H9 (cell line): ENCODE measurements at regions not wholly inside any gene's neighbourhood (a gene's known extent, or its start where the extent isn't known, plus 50 kb on each side); places are given as distances from the start of the nearest gene placed in this dataset.

ENCODE experiments used
- DNase-seq: peaks from one replicate; pipeline ENCODE4 v3.0.0-alpha.2; 2017
- H2AFZ ChIP-seq: one replicate; pipeline ENCODE4 v1.6.1; 2013; ENCODE audit warnings: mild to moderate bottlenecking, low read length, control low read depth, moderate library complexity
- H2AK5ac ChIP-seq: 2 replicates; pipeline ENCODE4 v1.6.1; 2013; ENCODE audit warnings: low read length, control low read depth, mixed read lengths; ENCODE audit not compliant: insufficient read length
- H2BK120ac ChIP-seq: one replicate; pipeline ENCODE4 v1.6.1; 2013; ENCODE audit warnings: low read depth, mild to moderate bottlenecking, low read length, control low read depth, inconsistent platforms; ENCODE audit not compliant: poor library complexity, severe bottlenecking
- H2BK12ac ChIP-seq: 2 replicates; pipeline ENCODE4 v1.6.1; 2013; ENCODE audit warnings: low read length, control low read depth, mixed read lengths, low read depth; ENCODE audit not compliant: insufficient read length
- H2BK15ac ChIP-seq: 2 replicates; pipeline ENCODE4 v1.6.1; 2013; ENCODE audit warnings: low read depth, low read length, control low read depth
- H2BK20ac ChIP-seq: one replicate; pipeline ENCODE4 v1.6.1; 2013; ENCODE audit warnings: low read depth, mild to moderate bottlenecking, low read length, control low read depth, inconsistent platforms; ENCODE audit not compliant: poor library complexity, severe bottlenecking
- H2BK5ac ChIP-seq: 2 replicates; pipeline ENCODE4 v1.6.1; 2013; ENCODE audit warnings: low read length, control low read depth, mixed read lengths; ENCODE audit not compliant: insufficient read length
- H3K14ac ChIP-seq: 2 replicates; pipeline ENCODE4 v1.6.1; 2013; ENCODE audit warnings: low read length, control low read depth; ENCODE audit not compliant: insufficient read depth
- H3K18ac ChIP-seq: 2 replicates; pipeline ENCODE4 v1.6.1; 2013; ENCODE audit warnings: low read depth, mild to moderate bottlenecking, mixed read lengths, low read length, control low read depth; ENCODE audit not compliant: insufficient read length
- H3K23ac ChIP-seq: 2 replicates; pipeline ENCODE4 v1.6.1; 2013; ENCODE audit warnings: low read length, control low read depth, mixed read lengths, low read depth; ENCODE audit not compliant: insufficient read length
- H3K23me2 ChIP-seq: 2 replicates; pipeline ENCODE4 v1.6.1; 2013; ENCODE audit warnings: low read depth, mild to moderate bottlenecking, mixed read lengths, low read length, control low read depth; ENCODE audit not compliant: insufficient read length, poor library complexity, severe bottlenecking
- H3K27ac ChIP-seq: 2 replicates; pipeline ENCODE4 v1.5.1; 2013; ENCODE audit warnings: low read length, control low read depth, mixed read lengths, low read depth; ENCODE audit not compliant: insufficient read length
- H3K27me3 ChIP-seq: 2 replicates; pipeline ENCODE4 v1.6.1; 2013; ENCODE audit warnings: low read length, control low read depth, inconsistent platforms; ENCODE audit not compliant: insufficient read depth
- H3K4ac ChIP-seq: 2 replicates; pipeline ENCODE4 v1.6.1; 2013; ENCODE audit warnings: low read depth, mild to moderate bottlenecking, control low read depth, inconsistent platforms, low read length, moderate library complexity
- H3K4me1 ChIP-seq: 2 replicates; pipeline ENCODE4 v1.6.1; 2013; ENCODE audit warnings: low read length, control low read depth, inconsistent platforms; ENCODE audit not compliant: insufficient read depth
- H3K4me2 ChIP-seq: 2 replicates; pipeline ENCODE4 v1.6.1; 2013; ENCODE audit warnings: low read length, control low read depth, mixed read lengths; ENCODE audit not compliant: insufficient read length, insufficient read depth
- H3K56ac ChIP-seq: 2 replicates; pipeline ENCODE4 v1.6.1; 2013; ENCODE audit warnings: low read depth, mild to moderate bottlenecking, mixed read lengths, low read length, control low read depth; ENCODE audit not compliant: insufficient read length
- H3K79me1 ChIP-seq: 2 replicates; pipeline ENCODE4 v1.6.1; 2013; ENCODE audit warnings: low read depth, mild to moderate bottlenecking, moderate library complexity, low read length, control low read depth, inconsistent platforms; ENCODE audit not compliant: insufficient read depth, poor library complexity, severe bottlenecking
- H3K79me2 ChIP-seq: 2 replicates; pipeline ENCODE4 v1.6.1; 2013; ENCODE audit warnings: low read length, control low read depth, inconsistent platforms; ENCODE audit not compliant: insufficient read depth
- H3K9ac ChIP-seq: 2 replicates; pipeline ENCODE4 v1.6.1; 2013; ENCODE audit warnings: low read length, control low read depth, mixed read lengths; ENCODE audit not compliant: insufficient read length; ENCODE audit errors: extremely low read depth
- H3K9me3 ChIP-seq: one replicate; pipeline ENCODE4 v1.6.1; 2013; ENCODE audit warnings: low read depth, low read length, inconsistent platforms; ENCODE audit not compliant: control insufficient read depth
- H3T11ph ChIP-seq: one replicate; pipeline ENCODE4 v1.6.1; 2013; ENCODE audit warnings: mild to moderate bottlenecking, low read length, control low read depth, inconsistent platforms
- H4K20me1 ChIP-seq: one replicate; pipeline ENCODE4 v1.6.1; 2013; ENCODE audit not compliant: control insufficient read depth, insufficient read length, insufficient read depth
- H4K5ac ChIP-seq: 2 replicates; pipeline ENCODE4 v1.6.1; 2013; ENCODE audit warnings: low read depth, mild to moderate bottlenecking, mixed read lengths, low read length, control low read depth; ENCODE audit not compliant: insufficient read length
- H4K8ac ChIP-seq: replicated peaks from 2 replicates; pipeline ENCODE4 v1.6.1; 2013; ENCODE audit warnings: low read length, control low read depth, mixed read lengths, low read depth; ENCODE audit not compliant: insufficient read length
- H4K91ac ChIP-seq: 2 replicates; pipeline ENCODE4 v1.6.1; 2013; ENCODE audit warnings: low read depth, mild to moderate bottlenecking, moderate library complexity, mixed read lengths, low read length, control low read depth; ENCODE audit not compliant: insufficient read length
- H3K27ac Mint-ChIP-seq, 3 experiments: 2 replicates in 2 of 3; 3 replicates in 1 of 3; pipeline ENCODE4 v1.8.0; 2020 to 2021; ENCODE audit warnings: mixed read lengths in 3 of 3, mild to moderate bottlenecking in 1 of 3, moderate library complexity in 1 of 3
- H3K27me3 Mint-ChIP-seq: 2 replicates; pipeline ENCODE4 v1.8.0; 2021; ENCODE audit warnings: low read depth, mild to moderate bottlenecking, moderate library complexity, mixed read lengths
- H3K36me3 Mint-ChIP-seq, 3 experiments: 2 replicates in 2 of 3; 3 replicates in 1 of 3; pipeline ENCODE4 v1.8.0; 2020 to 2021; ENCODE audit warnings: low read depth in 3 of 3, mixed read lengths in 3 of 3; ENCODE audit not compliant: insufficient read depth in 1 of 3
- H3K4me1 Mint-ChIP-seq, 2 experiments: 2 replicates each; pipeline ENCODE4 v1.8.0; 2020; ENCODE audit warnings: mixed read lengths in 2 of 2
- H3K4me3 Mint-ChIP-seq, 2 experiments: 2 replicates in 1 of 2; 3 replicates in 1 of 2; pipeline ENCODE4 v1.8.0; 2020 to 2021; ENCODE audit warnings: mild to moderate bottlenecking in 2 of 2, mixed read lengths in 2 of 2, moderate library complexity in 1 of 2
- H3K9me3 Mint-ChIP-seq, 2 experiments: 2 replicates in 1 of 2; 3 replicates in 1 of 2; pipeline ENCODE4 v1.8.0; 2020; ENCODE audit warnings: mild to moderate bottlenecking in 2 of 2, mixed read lengths in 2 of 2, moderate library complexity in 1 of 2
- CTCF ChIP-seq: fragments of 200-600 bp; sonication (generic); conservative IDR thresholded peaks from 3 replicates; pipeline ENCODE4 v1.8.0; 2021; ENCODE audit warnings: antibody characterized with exemption, mild to moderate bottlenecking
- WGBS: extraction: QIAGEN DNeasy Blood & Tissue Kit; methylation state at CpG from one replicate; pipeline ENCODE4 v1.1.7; 2013; ENCODE audit warnings: missing lambda C conversion rate, low lambda C conversion rate, mixed read lengths; ENCODE audit not compliant: insufficient read length; ENCODE audit errors: extremely low coverage; 5-methylcytosine and 5-hydroxymethylcytosine counted together

GRCh38 chr5:114912189-114912920 is 257.4 kb downstream of the TRIM36 start:
- Histone ChIP-seq H2AFZ (no peak overlapping the region), H3K23ac (no peak overlapping the region), H3K9me3 (no peaks in the 10 kb centered on the region), H2BK15ac (no peak overlapping the region), H3T11ph (no peak overlapping the region), H2BK120ac (no peak overlapping the region), H3K27ac (no peak overlapping the region), H3K9ac (no peak overlapping the region), H2BK12ac (no peak overlapping the region), H3K27me3 (no peaks in the 10 kb centered on the region), H4K8ac (no peak overlapping the region), H2BK20ac (no peak overlapping the region), H3K23me2 (no peaks in the 10 kb centered on the region), H3K4ac (no peak overlapping the region), H3K56ac (no peak overlapping the region), H3K4me1 (no peaks in the 10 kb centered on the region), H3K14ac (no peak overlapping the region), H3K4me2 (no peak overlapping the region), H2AK5ac (no peak overlapping the region), H4K91ac (no peak overlapping the region), H3K79me1 (no peaks in the 10 kb centered on the region), H4K20me1 (no peaks in the 10 kb centered on the region), H4K5ac (no peak overlapping the region), H3K18ac (no peak overlapping the region), H2BK5ac (no peak overlapping the region), H3K79me2 (no peaks in the 10 kb centered on the region)
- peaks cover 9 to 16% of the 10 kb centered on the region in 2 experiments; a peak in 4 of 5 replicates for H3K9me3 Mint-ChIP-seq
- no peak overlapping the region for H3K27ac Mint-ChIP-seq
- H3K4me3 Mint-ChIP-seq = no peak overlapping the region
- TF ChIP-seq CTCF = no peak
- WGBS = no CpG with 5 or more reads among the region's 4 CpGs
- H3K4me1 Mint-ChIP-seq = no peaks in the 10 kb centered on the region
- no peaks in the 10 kb centered on the region for H3K36me3 Mint-ChIP-seq
- H3K27me3 Mint-ChIP-seq = no peaks in the 10 kb centered on the region
- DNase-seq = no peak
